GM12878 (cell line): ENCODE measurements at regions not wholly inside any gene's neighbourhood (a gene's known extent, or its start where the extent isn't known, plus 50 kb on each side); places are given as distances from the start of the nearest gene placed in this dataset.

ENCODE experiments used
- ATAC-seq: fragments of 200-7000 bp; cut with Tn5 transposase; 3 replicates; pipeline ENCODE4 v1.9.1; 2020; ENCODE audit warnings: mild to moderate bottlenecking, moderate library complexity
- BruUV-seq: library from RNA; stranded (reverse); fragments of 400-500 nt; replicated peaks from 2 replicates; lab custom pipeline; 2021; lab: Mats Ljungman, UMichigan
- CTCF ChIA-PET: fragments of 300-600 bp; sonication (Branson Sonifier 250); formaldehyde crosslinking; extraction: SDS; loops from one replicate; lab custom pipeline; 2021; ENCODE audit warnings: inconsistent platforms; lab: Yijun Ruan, JAX
- POLR2A ChIA-PET: fragments of 350-600 bp; formaldehyde crosslinking; extraction: SDS; loops from one replicate; lab custom pipeline; 2021; ENCODE audit warnings: inconsistent platforms; lab: Charles Lee
- RAD21 ChIA-PET: fragments of 300-600 bp; sonication (Branson Sonifier 250); formaldehyde crosslinking; loops from one replicate; lab custom pipeline; 2023; ENCODE audit warnings: antibody characterized with exemption; ENCODE audit not compliant: unreplicated experiment; lab: Charles Lee
- SMC1A ChIA-PET: fragments of 300-600 bp; sonication (Branson Sonifier 250); formaldehyde crosslinking; loops from one replicate; lab custom pipeline; 2023; ENCODE audit not compliant: unreplicated experiment, uncharacterized antibody; lab: Charles Lee
- DNase-seq: peaks from one replicate; pipeline ENCODE4 v3.0.0-alpha.2; 2011; ENCODE audit warnings: low read depth, low spot score
- FAIRE-seq: peaks from 3 replicates; lab custom pipeline; 2011; peaks lifted over from hg19 to GRCh38; lab: Jason Lieb, UNC
- H2AFZ ChIP-seq: 2 replicates; pipeline ENCODE4 v1.6.0; 2011; ENCODE audit warnings: low read depth, low read length, control low read depth; ENCODE audit not compliant: control insufficient read depth
- H3K27ac ChIP-seq: 2 replicates; pipeline ENCODE4 v1.5.1; 2011; ENCODE audit warnings: control low read depth; ENCODE audit not compliant: control insufficient read depth, insufficient read depth
- H3K27me3 ChIP-seq, 2 experiments: replicated peaks in 1 of 2; 2 replicates each; pipeline versions ENCODE4 v1.6.0 to v1.6.1; 2011; ENCODE audit warnings: low read length in 1 of 2; ENCODE audit not compliant: control insufficient read depth in 2 of 2, insufficient read depth in 2 of 2
- H3K36me3 ChIP-seq, 2 experiments: 2 replicates each; pipeline ENCODE4 v1.5.1; 2011; ENCODE audit warnings: low read length in 1 of 2; ENCODE audit not compliant: control insufficient read depth in 2 of 2, insufficient read depth in 2 of 2
- H3K4me1 ChIP-seq: 2 replicates; pipeline ENCODE4 v1.6.1; 2011; ENCODE audit warnings: mild to moderate bottlenecking, low read length, moderate library complexity, mixed read lengths; ENCODE audit not compliant: control insufficient read depth, insufficient read depth
- H3K4me2 ChIP-seq: 2 replicates; pipeline ENCODE4 v1.6.0; 2011; ENCODE audit warnings: control low read depth; ENCODE audit not compliant: control insufficient read depth, insufficient read depth
- H3K4me3 ChIP-seq: fragments of 200-600 bp; sonication (generic); 2 replicates; pipeline ENCODE4 v1.5.1; 2016
- H3K79me2 ChIP-seq: 2 replicates; pipeline ENCODE4 v1.6.0; 2011; ENCODE audit warnings: low read length; ENCODE audit not compliant: control insufficient read depth, insufficient read depth
- H3K9ac ChIP-seq: 2 replicates; pipeline ENCODE4 v1.8.0; 2011; ENCODE audit warnings: low read length, control low read depth, mixed read lengths; ENCODE audit not compliant: control insufficient read depth, insufficient read depth
- H3K9me3 ChIP-seq: replicated peaks from 3 replicates; pipeline ENCODE4 v1.5.1; 2011; ENCODE audit warnings: mild to moderate bottlenecking, low read length; ENCODE audit not compliant: control insufficient read depth, insufficient read depth
- H4K20me1 ChIP-seq: 2 replicates; pipeline ENCODE4 v1.6.0; 2011; ENCODE audit not compliant: control insufficient read depth, insufficient read depth
- BRCA1 ChIP-seq: IDR thresholded peaks from 2 replicates; pipeline ENCODE4 v1.6.1; 2011; ENCODE audit warnings: low read depth, low read length, improper control_type of control experiment
- E2F4 ChIP-seq: IDR thresholded peaks from 2 replicates; pipeline ENCODE4 v1.6.1; 2012; ENCODE audit warnings: low read depth, low read length, improper control_type of control experiment
- EGR1 ChIP-seq, 2 experiments: IDR thresholded peaks; 1 replicate in 1 of 2; 2 replicates in 1 of 2; pipeline ENCODE4 v1.6.1; 2011 to 2012; ENCODE audit warnings: low read depth in 2 of 2, low read length in 2 of 2, borderline replicate concordance in 1 of 2, mild to moderate bottlenecking in 1 of 2, moderate library complexity in 1 of 2
- HDAC2 ChIP-seq: fragments of 200-600 bp; sonication (generic); IDR thresholded peaks from 2 replicates; pipeline ENCODE4 v1.6.1; 2017
- NR2F1 ChIP-seq: fragments of 450-650 bp; conservative IDR thresholded peaks from 2 replicates; pipeline ENCODE4 v1.6.1; 2017; ENCODE audit warnings: mild to moderate bottlenecking
- SMAD5 ChIP-seq: IDR thresholded peaks from 2 replicates; pipeline ENCODE4 v1.6.1; 2016; ENCODE audit warnings: antibody characterized with exemption, low read depth
- SMC3 ChIP-seq: IDR thresholded peaks from 2 replicates; pipeline ENCODE4 v1.6.1; 2011; ENCODE audit warnings: low read length, improper control_type of control experiment, borderline replicate concordance
- SPI1 ChIP-seq: IDR thresholded peaks from 2 replicates; pipeline ENCODE4 v1.6.1; 2011; ENCODE audit warnings: low read depth, mild to moderate bottlenecking, low read length, moderate library complexity, borderline replicate concordance; ENCODE audit not compliant: insufficient read depth
- SREBF1 ChIP-seq: IDR thresholded peaks from 2 replicates; pipeline ENCODE4 v1.6.1; 2012; ENCODE audit warnings: mild to moderate bottlenecking, low read length
- SREBF2 ChIP-seq: IDR thresholded peaks from 2 replicates; pipeline ENCODE4 v1.6.1; 2012; ENCODE audit warnings: mild to moderate bottlenecking, low read length
- SRF ChIP-seq, 2 experiments: IDR thresholded peaks; 2 replicates each; pipeline ENCODE4 v1.6.1; 2011; ENCODE audit warnings: low read depth in 2 of 2, low read length in 2 of 2, mild to moderate bottlenecking in 1 of 2, moderate library complexity in 1 of 2
- TCF12 ChIP-seq: IDR thresholded peaks from 2 replicates; pipeline ENCODE4 v1.6.1; 2011; ENCODE audit warnings: low read depth, mild to moderate bottlenecking, low read length
- TCF3 ChIP-seq: IDR thresholded peaks from 2 replicates; pipeline ENCODE4 v1.6.1; 2012; ENCODE audit warnings: low read depth, mild to moderate bottlenecking, low read length, borderline replicate concordance; ENCODE audit not compliant: insufficient read depth
- USF1 ChIP-seq: IDR thresholded peaks from 2 replicates; pipeline ENCODE4 v1.6.1; 2011; ENCODE audit warnings: borderline replicate concordance, low read depth, mild to moderate bottlenecking, moderate library complexity, mixed read lengths, low read length; ENCODE audit not compliant: insufficient read depth; ENCODE audit errors: extremely low read length
- YY1 ChIP-seq: IDR thresholded peaks from 2 replicates; pipeline ENCODE4 v1.6.1; 2011; ENCODE audit warnings: low read depth, mild to moderate bottlenecking, low read length
- ZNF274 ChIP-seq: IDR thresholded peaks from one replicate; pipeline ENCODE4 v1.8.0; 2011; ENCODE audit not compliant: insufficient read length, insufficient read depth
- ZNF592 ChIP-seq: fragments of 450-650 bp; IDR thresholded peaks from 2 replicates; pipeline ENCODE4 v1.6.1; 2017; ENCODE audit warnings: mild to moderate bottlenecking, moderate library complexity
- WGBS: methylation state at CpG from one replicate; pipeline ENCODE4 v1.1.6; 2016; ENCODE audit warnings: low lambda C conversion rate; ENCODE audit not compliant: insufficient replicate concordance, insufficient coverage; ENCODE audit errors: missing lambda C conversion rate; 5-methylcytosine and 5-hydroxymethylcytosine counted together
- in situ Hi-C: fragments of 300-500 bp; cut with MboI; formaldehyde crosslinking; loops from 9 replicates; pipeline ENCODE4 v1.14.3; 2018; ENCODE audit warnings: mixed read lengths
- intact Hi-C: fragments of 100-400 bp; cut with micrococcal nuclease; formaldehyde crosslinking; loops from one replicate; pipeline ENCODE4 v1.14.2; 2022; ENCODE audit not compliant: unreplicated experiment

GRCh38 chr16:65875381-65876055 is 491.0 kb upstream of the CDH5 start:
- intact Hi-C loops (no loop called here), in situ Hi-C loops (no loop called here)
- no peaks in the 10 kb centered on the region for H3K36me3 ChIP-seq
- CTCF ChIA-PET: no interaction called here
- no peaks in the 10 kb centered on the region for H3K79me2 ChIP-seq
- H3K27ac ChIP-seq: no peak overlapping the region
- H3K4me3 ChIP-seq: no peak overlapping the region
- FAIRE-seq: no peak
- no peak for TF ChIP-seq SREBF2
- TF ChIP-seq ZNF274: no peak
- no peak for TF ChIP-seq TCF3
- no peak for TF ChIP-seq NR2F1
- TF ChIP-seq SPI1: no peak
- TF ChIP-seq SMAD5: no peak
- TF ChIP-seq SMC3: no peak
- no peak for TF ChIP-seq EGR1 (IDR thresholded peaks at IDR 0.05; ENCODE audit: borderline replicate concordance in 1 of 2, low read depth in 2 of 2, low read length in 2 of 2)
- no peak for TF ChIP-seq SRF (IDR thresholded peaks at IDR 0.05; ENCODE audit: low read depth in 2 of 2, low read length in 2 of 2)
- TF ChIP-seq TCF12: no peak
- no peak for TF ChIP-seq YY1
- no peak for TF ChIP-seq HDAC2
- TF ChIP-seq BRCA1: no peak
- no peak for TF ChIP-seq ZNF592
- TF ChIP-seq SREBF1: no peak
- TF ChIP-seq USF1: no peak
- TF ChIP-seq E2F4: no peak
- TF ChIP-seq, all 136 proteins: peak for 0
- no peak for ATAC-seq
- H3K4me2 ChIP-seq: no peak overlapping the region
- no TSS peak for BruUV-seq
- no peaks in the 10 kb centered on the region for H3K9me3 ChIP-seq
- no peak for DNase-seq
- no peaks in the 10 kb centered on the region for H4K20me1 ChIP-seq
- WGBS: 25% methylated on average over 6 of the region's 6 CpGs
- RAD21 ChIA-PET: no interaction called here
- H3K4me1 ChIP-seq: no peaks in the 10 kb centered on the region
- no peaks in the 10 kb centered on the region for H3K27me3 ChIP-seq
- POLR2A ChIA-PET: no interaction called here
- no peak overlapping the region for H2AFZ ChIP-seq
- no peak overlapping the region for H3K9ac ChIP-seq
- SMC1A ChIA-PET: no interaction called here
